Stimulated activated CD4-positive, alpha-beta T cell treated with anti-CD3 and anti-CD28 coated beads, Interleukin-15, amount 100 ng/mL, for 48 hours (primary cell): ENCODE measurements at regions not wholly inside any gene's neighbourhood (a gene's known extent, or its start where the extent isn't known, plus 50 kb on each side); places are given as distances from the start of the nearest gene placed in this dataset.

Source experiments
- DNase-seq, 2 donors: peaks; one replicate each; pipeline ENCODE4 v3.0.0-alpha.2; 2020; ENCODE audit warnings: low read depth in 2 of 2

DNA sequence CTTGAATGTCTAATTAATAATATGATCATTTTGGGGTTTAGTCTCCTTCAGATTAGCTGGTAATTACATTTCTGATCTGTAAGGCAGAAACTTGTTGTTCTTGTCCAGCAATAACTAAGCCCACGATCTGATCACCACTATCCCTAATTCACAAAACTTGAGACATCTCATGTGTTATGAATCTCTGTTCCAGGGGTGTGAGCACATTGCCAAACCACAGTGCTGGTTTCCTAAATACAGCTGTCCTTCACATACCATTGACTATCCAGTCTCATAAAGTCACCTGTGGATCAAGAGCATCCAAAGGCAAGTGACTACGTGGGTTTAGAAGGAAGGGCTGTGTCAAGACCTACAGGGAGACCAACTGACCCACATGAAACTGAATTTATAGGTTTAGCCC is 134.1 kb upstream of the PRLR start:
- no peak for DNase-seq

- no peak for DNase-seq
Observed at GRCh38 chr5:35363387-35363965, 133.2 kb upstream of the PRLR start.

DNA sequence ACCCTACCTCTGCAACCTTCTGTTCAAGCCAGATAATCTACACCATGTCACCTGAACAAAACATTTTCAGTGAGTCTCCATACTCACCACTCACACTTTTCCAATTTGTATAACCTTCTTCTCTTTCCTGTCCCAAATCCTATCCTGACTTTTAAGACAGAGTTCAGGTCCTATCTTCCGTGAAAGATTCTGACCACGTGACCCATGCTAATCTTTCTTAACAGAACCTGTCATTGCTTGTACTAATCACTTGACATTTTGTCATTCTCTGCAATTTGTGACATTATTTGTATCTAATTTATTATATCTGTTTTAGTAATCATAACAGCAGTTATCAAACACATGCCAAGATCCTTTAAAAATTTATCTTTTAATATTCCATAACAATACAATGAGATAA is 132.5 kb upstream of the PRLR start:
- no peak for DNase-seq

DNA sequence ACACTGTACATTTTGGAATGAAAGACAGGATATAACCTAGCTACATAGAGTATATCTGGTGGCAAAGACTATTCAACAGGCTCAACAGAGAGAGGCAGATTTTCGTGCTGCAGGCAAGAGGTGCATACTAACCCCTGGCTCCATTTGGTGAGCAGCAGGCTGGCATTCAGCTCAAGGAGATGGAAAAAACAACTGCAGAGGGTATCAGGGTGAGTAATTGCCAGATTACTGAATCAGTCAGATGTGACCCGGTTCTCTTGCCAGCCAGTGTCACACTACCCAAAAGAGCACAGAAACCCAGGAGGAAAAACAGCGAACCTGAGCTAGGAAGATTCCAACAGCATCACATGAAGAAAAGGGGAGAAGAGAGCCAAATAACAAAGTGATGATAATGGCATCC is 130.4 kb upstream of the PRLR start:
- DNase-seq: no peak

DNA sequence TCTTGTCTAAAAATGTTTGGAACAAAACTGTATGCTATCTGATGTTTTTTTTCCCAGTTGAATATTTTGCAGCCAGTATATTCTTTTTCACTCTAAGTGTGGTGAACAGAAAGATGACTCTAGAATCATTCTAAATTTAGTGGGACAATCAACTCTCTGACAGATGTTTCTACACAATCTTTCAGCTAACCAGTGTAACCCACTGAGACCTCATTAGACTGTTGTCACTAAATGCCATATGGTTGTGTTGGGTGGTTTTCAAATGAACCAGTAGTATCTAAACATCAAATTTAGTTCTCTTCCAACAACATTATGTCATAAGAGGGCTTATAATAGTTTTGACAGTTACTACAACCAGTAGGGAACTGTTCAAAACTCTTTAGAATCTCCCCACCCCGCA is 129.6 kb upstream of the PRLR start:
- DNase-seq: no peak

DNA sequence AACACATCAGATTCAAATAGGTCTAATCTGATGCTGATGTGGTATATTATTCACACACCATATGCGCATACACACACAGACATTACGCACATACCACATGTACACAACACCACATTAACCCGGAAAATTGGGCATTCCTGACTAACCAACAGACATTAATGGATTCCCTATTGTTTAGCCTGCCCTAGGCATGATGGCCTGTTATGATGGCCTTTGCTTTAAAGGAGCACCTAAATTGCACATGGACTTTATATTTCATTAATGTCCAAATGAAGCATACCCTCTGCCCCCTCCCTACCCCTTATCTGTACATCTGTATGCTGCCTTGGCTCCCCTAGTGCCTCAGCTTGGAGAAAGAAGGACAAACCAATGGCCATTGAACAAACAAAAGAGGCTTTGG is 127.7 kb upstream of the PRLR start:
- DNase-seq: no peak

GRCh38 chr5:35356725-35357124 is 126.4 kb upstream of the PRLR start:
- DNase-seq: no peak

DNA sequence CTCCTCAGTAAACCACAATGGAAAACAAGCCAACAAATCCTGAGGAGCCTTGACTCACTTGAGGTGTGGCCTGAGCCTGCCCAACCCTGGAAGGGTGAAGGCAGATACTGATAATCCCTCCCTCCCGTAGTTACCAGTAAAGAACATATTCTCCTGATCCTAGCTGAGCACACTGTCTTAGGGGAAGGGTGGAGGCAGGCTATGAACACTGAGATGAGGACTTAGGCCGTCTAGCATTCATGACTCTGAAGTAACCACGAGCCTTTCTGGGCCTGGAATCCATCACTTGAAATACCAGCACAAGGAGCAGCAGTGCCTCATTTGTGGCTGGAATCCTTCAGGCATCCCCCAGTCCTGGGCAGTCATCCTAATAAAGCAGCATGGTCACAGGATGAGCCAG is 124.5 kb upstream of the PRLR start:
- no peak for DNase-seq

DNA sequence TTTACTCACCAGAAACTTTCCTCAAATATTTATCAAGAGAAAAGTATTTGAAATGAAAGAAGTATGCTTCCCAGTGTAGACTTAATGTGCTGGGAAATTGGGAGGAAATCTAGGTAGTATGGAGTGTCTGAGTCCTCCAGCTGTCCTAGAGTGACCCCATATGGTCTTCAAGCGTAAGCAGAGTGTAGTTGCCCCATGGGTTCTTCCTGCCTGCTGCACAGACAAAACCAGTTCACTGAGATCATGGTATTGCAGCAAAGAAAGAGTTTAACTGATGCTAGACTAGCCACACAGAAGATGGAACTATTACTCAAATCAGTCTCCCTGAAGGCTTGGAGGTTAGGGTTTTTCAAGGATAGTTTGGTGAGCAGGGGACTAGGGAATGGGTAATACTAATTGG is 114.9 kb upstream of the PRLR start:
- no peak for DNase-seq

- DNase-seq: no peak
Observed at GRCh38 chr5:35342664-35343063, 112.4 kb upstream of the PRLR start.

DNA sequence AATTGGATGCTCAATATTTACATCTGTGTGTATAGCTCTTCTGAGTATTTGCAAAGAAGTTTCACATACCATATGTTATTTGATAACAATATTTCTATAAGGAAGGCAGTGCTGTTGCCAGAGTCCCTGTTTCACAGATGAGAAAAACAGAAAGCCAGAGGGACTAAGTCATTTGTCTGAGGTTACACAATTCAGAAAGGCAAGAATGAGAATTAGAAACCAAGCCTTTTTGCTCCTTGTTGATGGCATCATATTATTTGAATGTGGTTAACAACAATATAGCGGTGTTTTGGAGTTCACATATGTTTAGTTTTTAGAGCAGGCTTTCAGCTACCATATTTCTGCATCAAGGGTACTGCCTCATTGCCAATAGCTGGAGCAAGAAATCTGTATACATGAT is 110.9 kb upstream of the PRLR start:
- DNase-seq: no peak

DNA sequence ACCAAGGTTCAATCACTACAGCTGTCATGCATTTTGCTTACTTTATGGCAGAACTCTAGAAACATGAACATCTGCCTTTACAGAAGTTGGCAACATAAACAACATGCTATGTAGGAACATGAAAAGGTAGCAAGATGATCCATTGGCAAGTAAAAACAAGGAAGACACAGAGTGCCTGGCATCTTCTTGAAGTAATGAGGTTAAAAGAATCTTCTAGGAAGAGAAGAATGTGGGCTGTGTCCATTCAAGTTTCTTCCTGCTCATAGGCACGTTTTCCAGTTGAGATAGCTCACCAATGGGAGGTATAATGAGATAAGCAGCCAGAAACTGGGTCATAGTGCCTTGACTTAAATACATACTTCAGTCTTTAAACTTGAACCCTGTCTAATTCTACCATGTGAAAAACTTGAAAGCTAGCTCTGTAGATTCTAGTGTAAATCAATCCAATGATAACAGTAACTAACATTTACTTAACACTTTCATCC is 109.4 kb upstream of the PRLR start:
- DNase-seq: no peak

GRCh38 chr5:35339006-35339405 is 108.7 kb upstream of the PRLR start:
- no peak for DNase-seq

DNA sequence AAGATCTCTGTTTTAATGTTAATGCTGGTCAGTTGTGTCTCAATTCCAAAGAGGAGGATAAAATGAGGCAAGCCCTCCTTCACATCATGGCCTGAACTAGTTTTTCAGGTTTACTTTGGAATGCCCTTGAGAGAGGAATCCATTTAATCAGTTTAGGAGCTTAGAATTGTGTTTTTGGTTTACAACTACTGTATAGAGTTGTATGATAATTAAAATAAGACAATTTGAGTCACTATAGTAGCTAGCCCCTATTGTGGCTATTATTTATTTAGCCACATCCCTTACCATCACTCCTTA is 107.8 kb upstream of the PRLR start:
- no peak for DNase-seq

DNA sequence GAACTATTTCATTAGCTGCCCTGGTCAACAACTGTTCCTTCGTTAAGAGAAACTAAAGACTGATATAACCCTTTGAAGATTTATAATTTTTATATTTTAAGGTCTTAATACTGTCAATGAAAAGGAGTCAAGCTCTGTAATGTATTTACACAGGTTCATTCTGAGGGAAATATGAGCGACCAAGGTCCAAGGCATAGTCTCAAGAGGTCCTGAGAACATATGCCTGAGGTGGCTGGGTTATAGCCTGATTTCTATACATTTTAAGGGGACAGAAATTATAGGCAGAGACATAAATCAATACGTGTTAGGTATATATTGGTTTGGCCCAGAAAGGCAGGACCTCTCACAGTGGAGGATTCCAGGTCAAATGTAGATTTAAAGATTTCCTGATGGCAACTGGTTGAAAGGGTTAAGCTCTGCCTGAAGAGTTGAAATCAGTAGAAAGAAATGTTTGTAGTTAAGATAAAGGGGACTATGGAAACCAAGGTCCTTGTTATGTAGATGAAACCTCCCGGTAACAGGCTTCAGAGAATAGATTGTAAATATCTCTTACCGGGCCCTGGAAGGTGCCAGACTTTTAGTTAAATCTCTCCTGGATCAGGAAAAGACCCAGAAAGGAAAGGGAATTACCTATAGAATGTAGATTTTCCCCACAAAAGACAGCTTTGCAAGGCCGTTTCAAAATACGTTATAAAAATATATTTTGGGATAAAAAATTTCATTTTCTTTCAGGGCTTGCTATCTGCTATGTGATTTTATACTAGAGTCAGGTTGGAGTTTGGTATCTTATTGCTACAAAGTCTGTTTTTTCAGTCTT is 107.3 kb upstream of the PRLR start:
- no peak for DNase-seq

GRCh38 chr5:35336230-35336629 is 105.9 kb upstream of the PRLR start:
- DNase-seq: no peak

DNA sequence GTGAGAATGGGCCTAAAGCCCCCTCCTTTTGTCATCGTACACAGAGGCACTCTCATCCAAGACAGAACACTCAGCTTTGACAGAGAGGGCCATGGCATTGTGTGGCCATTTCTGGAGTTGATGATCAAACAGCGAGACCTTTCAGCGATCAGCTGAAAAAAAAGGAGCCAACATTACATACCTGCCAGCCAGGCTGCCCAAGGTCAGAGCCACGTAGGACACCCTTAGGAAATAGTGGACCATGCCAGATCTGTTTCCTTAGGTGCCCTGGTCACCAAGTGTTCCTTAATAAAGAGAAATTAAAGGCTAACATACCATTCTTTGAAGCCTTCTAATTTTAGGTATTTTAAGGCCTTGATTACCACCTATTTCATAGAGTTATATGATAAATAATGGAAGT is 105.5 kb upstream of the PRLR start:
- DNase-seq: no peak

DNA sequence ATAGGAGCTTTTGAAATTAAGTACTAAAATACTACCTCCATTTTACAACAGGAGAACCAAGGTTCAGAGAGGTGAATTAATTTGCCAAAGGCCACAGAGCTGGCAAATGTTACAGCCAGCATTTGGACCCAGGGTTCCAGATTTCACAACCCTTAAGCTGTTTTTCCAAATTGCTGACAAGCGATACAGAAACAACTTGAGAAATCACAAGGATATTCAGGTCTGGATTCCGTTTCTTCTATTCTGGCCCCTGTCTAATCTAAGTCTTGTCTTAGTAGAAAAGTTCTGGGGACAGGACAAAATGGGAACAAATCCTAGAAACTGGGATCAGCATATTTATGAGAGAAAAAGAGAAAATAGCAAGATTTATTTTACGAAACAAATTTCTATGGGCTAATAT is 103.1 kb upstream of the PRLR start:
- DNase-seq: no peak

- no peak for DNase-seq
Observed at GRCh38 chr5:35331956-35332950, 102.0 kb upstream of the PRLR start.

DNA sequence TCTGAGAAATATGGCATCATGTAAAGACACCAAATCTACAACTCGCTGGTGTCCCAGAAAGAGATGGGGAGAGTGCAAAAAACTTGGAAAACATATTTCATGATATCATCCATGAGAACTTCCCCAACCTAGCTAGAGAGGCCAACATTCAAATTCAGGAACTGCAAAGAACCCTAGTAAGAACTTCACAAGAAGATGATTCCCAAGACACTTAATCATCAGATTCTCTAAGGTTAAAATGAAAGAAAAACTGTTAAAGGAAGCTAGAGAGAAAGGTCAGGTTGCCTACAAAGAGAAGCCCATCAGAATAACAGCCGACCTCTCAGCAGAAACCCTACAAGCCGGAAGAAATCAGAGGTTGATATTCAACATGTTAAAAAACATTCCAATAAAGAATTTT is 95.5 kb upstream of the PRLR start:
- DNase-seq: no peak

DNA sequence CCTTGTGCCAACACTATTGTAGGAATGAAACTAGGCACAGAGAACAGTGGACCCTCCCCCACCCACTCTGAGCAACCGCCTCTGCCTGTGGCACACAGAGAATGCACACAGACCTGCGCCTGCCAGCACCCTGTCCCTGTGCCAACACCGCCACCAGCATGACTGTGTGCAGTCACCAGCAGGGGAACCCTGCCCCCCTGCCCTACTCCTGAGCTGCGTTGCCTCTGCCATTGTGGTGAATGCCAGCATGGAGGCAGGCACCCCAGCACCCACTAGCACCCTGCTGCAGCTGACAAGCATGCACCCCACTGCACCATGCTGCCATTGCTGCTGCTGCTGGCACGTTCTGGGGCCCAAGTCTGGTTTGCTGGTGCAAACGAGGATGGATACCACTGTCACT is 94.4 kb upstream of the PRLR start:
- no peak for DNase-seq

- no peak for DNase-seq
Observed at GRCh38 chr5:35324201-35324600, 93.9 kb upstream of the PRLR start.

DNA sequence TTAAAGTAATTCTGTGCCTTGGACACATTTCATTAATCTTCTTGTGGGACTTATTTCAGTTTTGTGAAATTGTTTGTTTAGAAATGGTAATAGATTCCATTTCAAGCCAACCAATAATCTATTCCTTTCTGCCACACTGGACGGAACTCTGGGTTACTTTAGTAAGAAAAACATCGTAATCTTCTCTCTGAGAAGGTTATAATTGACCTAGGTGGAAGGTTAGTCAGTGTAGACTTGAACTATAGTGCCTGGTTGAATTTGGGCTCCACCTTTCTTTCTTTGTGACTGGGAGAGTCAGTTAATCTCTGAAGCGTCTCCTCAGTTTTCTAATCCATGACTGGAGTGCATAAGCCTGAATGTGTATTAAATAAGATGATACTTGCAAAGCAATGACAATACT is 89.7 kb upstream of the PRLR start:
- no peak for DNase-seq
